ACC112 (cell line): ENCODE measurements at regions not wholly inside any gene's neighbourhood (a gene's known extent, or its start where the extent isn't known, plus 50 kb on each side); places are given as distances from the start of the nearest gene placed in this dataset.

Experiments
- H2AFZ ChIP-seq: fragments of 200-600 bp; sonication (generic); one replicate; pipeline ENCODE4 v1.6.0; 2017; ENCODE audit warnings: antibody characterized with exemption, low read length; ENCODE audit not compliant: unreplicated experiment
- H3K27ac ChIP-seq: fragments of 200-600 bp; sonication (generic); 2 replicates; pipeline ENCODE4 v1.5.1; 2014; ENCODE audit warnings: low read depth, mild to moderate bottlenecking, antibody characterized with exemption, low read length, moderate library complexity
- H3K27me3 ChIP-seq: fragments of 200-600 bp; sonication (generic); 2 replicates; pipeline ENCODE4 v1.6.1; 2014; ENCODE audit warnings: mild to moderate bottlenecking, antibody characterized with exemption, low read length, moderate library complexity, mixed read lengths; ENCODE audit not compliant: insufficient read depth
- H3K36me3 ChIP-seq: fragments of 200-600 bp; sonication (generic); 2 replicates; pipeline ENCODE4 v1.6.1; 2016; ENCODE audit warnings: mild to moderate bottlenecking, antibody characterized with exemption, low read length, moderate library complexity, mixed read lengths; ENCODE audit not compliant: insufficient read depth
- H3K4me1 ChIP-seq: fragments of 200-600 bp; sonication (generic); one replicate; pipeline ENCODE4 v1.6.1; 2016; ENCODE audit warnings: low read length, mixed read lengths; ENCODE audit not compliant: insufficient read depth, unreplicated experiment, control insufficient read depth
- H3K4me3 ChIP-seq: fragments of 200-600 bp; sonication (generic); 2 replicates; pipeline ENCODE4 v1.5.1; 2014; ENCODE audit warnings: mild to moderate bottlenecking, low read depth, low read length
- H3K79me2 ChIP-seq: fragments of 200-600 bp; sonication (generic); one replicate; pipeline ENCODE4 v1.6.0; 2016; ENCODE audit warnings: low read length; ENCODE audit not compliant: control insufficient read depth, unreplicated experiment, insufficient read depth

GRCh38 chr13:50512474-50513299, 330.8 kb downstream of the DLEU7 start:
- H3K36me3 ChIP-seq, result no peaks in the 10 kb centered on the region
- H3K27me3 ChIP-seq, result no peaks in the 10 kb centered on the region
- no peaks in the 10 kb centered on the region for H3K79me2 ChIP-seq
- peak overlapping the region; percentile 66 for H3K4me3 ChIP-seq
- H3K4me1 ChIP-seq, result peaks cover 4% of the 10 kb centered on the region
- H2AFZ ChIP-seq, result peak overlapping the region; percentile 49
- H3K27ac ChIP-seq, result no peak overlapping the region

GRCh38 chr13:50513300-50513877, 330.1 kb downstream of the DLEU7 start:
- no peak overlapping the region for H3K27ac ChIP-seq
- no peaks in the 10 kb centered on the region for H3K36me3 ChIP-seq
- H3K79me2 ChIP-seq, result no peaks in the 10 kb centered on the region
- H3K4me1 ChIP-seq, result peaks cover 4% of the 10 kb centered on the region
- no peak overlapping the region; the same call in 1 of the 2 replicates for H3K4me3 ChIP-seq
- H3K27me3 ChIP-seq, result no peaks in the 10 kb centered on the region
- peak overlapping the region; percentile 49 for H2AFZ ChIP-seq

- H3K27ac ChIP-seq, result no peak overlapping the region
- H3K36me3 ChIP-seq, result no peaks in the 10 kb centered on the region
- no peak overlapping the region for H2AFZ ChIP-seq
- no peaks in the 10 kb centered on the region for H3K27me3 ChIP-seq
- no peak overlapping the region for H3K4me3 ChIP-seq
- H3K4me1 ChIP-seq, result peaks cover 4% of the 10 kb centered on the region
- no peaks in the 10 kb centered on the region for H3K79me2 ChIP-seq
These were observed 329.2 kb downstream of the DLEU7 start for GRCh38 chr13:50514249-50514648.

GRCh38 chr13:50518131-50518530, 325.4 kb downstream of the DLEU7 start:
- Histone ChIP-seq H2AFZ (no peak overlapping the region), H3K4me1 (peaks cover under 1% of the 10 kb centered on the region), H3K36me3 (no peaks in the 10 kb centered on the region), H3K79me2 (no peaks in the 10 kb centered on the region), H3K27ac (no peak overlapping the region), H3K27me3 (no peaks in the 10 kb centered on the region), H3K4me3 (no peak overlapping the region)

GRCh38 chr13:50518781-50519201, 324.7 kb downstream of the DLEU7 start:
- H3K4me1 ChIP-seq, result peaks cover 6% of the 10 kb centered on the region
- no peak overlapping the region for H2AFZ ChIP-seq
- no peaks in the 10 kb centered on the region for H3K36me3 ChIP-seq
- no peak overlapping the region for H3K27ac ChIP-seq
- H3K79me2 ChIP-seq, result no peaks in the 10 kb centered on the region
- no peaks in the 10 kb centered on the region for H3K27me3 ChIP-seq
- no peak overlapping the region for H3K4me3 ChIP-seq

GRCh38 chr13:50519866-50520265, 323.6 kb downstream of the DLEU7 start:
- no peak overlapping the region for H3K27ac ChIP-seq
- no peaks in the 10 kb centered on the region for H3K27me3 ChIP-seq
- peaks cover 11% of the 10 kb centered on the region for H3K4me1 ChIP-seq

GRCh38 chr13:50521006-50521830, 322.3 kb downstream of the DLEU7 start:
- no peaks in the 10 kb centered on the region for H3K36me3 ChIP-seq
- peaks cover 11% of the 10 kb centered on the region for H3K4me1 ChIP-seq
- no peaks in the 10 kb centered on the region for H3K79me2 ChIP-seq
- H3K4me3 ChIP-seq, result no peak overlapping the region
- no peak overlapping the region for H3K27ac ChIP-seq
- no peaks in the 10 kb centered on the region for H3K27me3 ChIP-seq
- no peak overlapping the region for H2AFZ ChIP-seq

More at GRCh38 chr13:50519866-50520265, 323.6 kb downstream of the DLEU7 start:
- Histone ChIP-seq H3K36me3 (no peaks in the 10 kb centered on the region), H3K4me3 (no peak overlapping the region), H3K79me2 (no peaks in the 10 kb centered on the region), H2AFZ (no peak overlapping the region)

- H3K4me1 ChIP-seq, result peaks cover 11% of the 10 kb centered on the region
- no peak overlapping the region for H3K27ac ChIP-seq
- H3K27me3 ChIP-seq, result no peaks in the 10 kb centered on the region
- no peak overlapping the region for H2AFZ ChIP-seq
- no peaks in the 10 kb centered on the region for H3K79me2 ChIP-seq
- no peak overlapping the region for H3K4me3 ChIP-seq
- no peaks in the 10 kb centered on the region for H3K36me3 ChIP-seq
These were observed 321.7 kb downstream of the DLEU7 start for GRCh38 chr13:50521831-50522149.

- no peak overlapping the region for H3K4me3 ChIP-seq
These were observed 321.0 kb downstream of the DLEU7 start for GRCh38 chr13:50522506-50522905.

GRCh38 chr13:50523307-50523706, 320.2 kb downstream of the DLEU7 start:
- H3K4me3 ChIP-seq, result no peak overlapping the region
- H3K79me2 ChIP-seq, result no peaks in the 10 kb centered on the region
- H3K27me3 ChIP-seq, result no peaks in the 10 kb centered on the region
- no peak overlapping the region for H3K27ac ChIP-seq
- H3K36me3 ChIP-seq, result no peaks in the 10 kb centered on the region
- peaks cover 11% of the 10 kb centered on the region for H3K4me1 ChIP-seq
- no peak overlapping the region for H2AFZ ChIP-seq

More at GRCh38 chr13:50522506-50522905, 321.0 kb downstream of the DLEU7 start:
- no peak overlapping the region for H3K27ac ChIP-seq
- no peaks in the 10 kb centered on the region for H3K27me3 ChIP-seq
- H3K36me3 ChIP-seq, result no peaks in the 10 kb centered on the region
- no peaks in the 10 kb centered on the region for H3K79me2 ChIP-seq
- no peak overlapping the region for H2AFZ ChIP-seq
- H3K4me1 ChIP-seq, result peaks cover 11% of the 10 kb centered on the region
